GM13977 (cell line): ENCODE measurements at regions not wholly inside any gene's neighbourhood (a gene's known extent, or its start where the extent isn't known, plus 50 kb on each side); places are given as distances from the start of the nearest gene placed in this dataset.

ENCODE experiments used
- DNase-seq: peaks from one replicate; pipeline ENCODE4 v3.0.0; 2012; ENCODE audit warnings: low spot score
- CTCF ChIP-seq: IDR thresholded peaks from 2 replicates; pipeline ENCODE4 v1.5.1; 2012; ENCODE audit warnings: mild to moderate bottlenecking, control low read depth; ENCODE audit not compliant: insufficient read depth; ENCODE audit errors: extremely low read depth, missing control alignments
- in situ Hi-C: fragments of 300-500 bp; cut with MboI; formaldehyde crosslinking; loops from one replicate; pipeline ENCODE4 v1.12.0; 2022; ENCODE audit warnings: low sequenced_read_pairs, low pct_unique_long_range_greater_than_20kb, mixed read lengths, inconsistent platforms; ENCODE audit not compliant: unreplicated experiment

- no peak for TF ChIP-seq CTCF
- DNase-seq, result no peak
- in situ Hi-C loops, result no loop called here
These were observed 198.0 kb downstream of the GUCY2F start for GRCh38 chrX:109283870-109284269.

- in situ Hi-C loops, result no loop called here
- no peak for DNase-seq
- TF ChIP-seq CTCF, result no peak
These were observed 200.2 kb downstream of the GUCY2F start for GRCh38 chrX:109281483-109282275.

- TF ChIP-seq CTCF, result no peak
- in situ Hi-C loops, result no loop called here
- no peak for DNase-seq
These were observed 207.1 kb downstream of the GUCY2F start for GRCh38 chrX:109274806-109275205.

GRCh38 chrX:109270580-109271484 lies 211.1 kb downstream of the GUCY2F start:
- no peak for TF ChIP-seq CTCF
- in situ Hi-C loops, result no loop called here
- DNase-seq, result peak; percentile 24

- in situ Hi-C loops, result no loop called here
- no peak for TF ChIP-seq CTCF
- no peak for DNase-seq
These were observed 213.5 kb downstream of the GUCY2F start for GRCh38 chrX:109268340-109268739.

GRCh38 chrX:109266034-109266433 lies 215.9 kb downstream of the GUCY2F start:
- in situ Hi-C loops, result no loop called here
- DNase-seq, result no peak
- TF ChIP-seq CTCF, result no peak
